C4-2B (cell line): ENCODE measurements at regions not wholly inside any gene's neighbourhood (a gene's known extent, or its start where the extent isn't known, plus 50 kb on each side); places are given as distances from the start of the nearest gene placed in this dataset.

Experiments used
- H3K27ac ChIP-seq: fragments of 450-650 bp; 2 replicates; pipeline ENCODE4 v1.5.1; 2017
- CTCF ChIP-seq: fragments of 450-650 bp; conservative IDR thresholded peaks from 2 replicates; pipeline ENCODE4 v1.5.1; 2017; ENCODE audit warnings: mild to moderate bottlenecking
- ZFX ChIP-seq: fragments of 450-650 bp; IDR thresholded peaks from 2 replicates; pipeline ENCODE4 v1.6.1; 2017

DNA sequence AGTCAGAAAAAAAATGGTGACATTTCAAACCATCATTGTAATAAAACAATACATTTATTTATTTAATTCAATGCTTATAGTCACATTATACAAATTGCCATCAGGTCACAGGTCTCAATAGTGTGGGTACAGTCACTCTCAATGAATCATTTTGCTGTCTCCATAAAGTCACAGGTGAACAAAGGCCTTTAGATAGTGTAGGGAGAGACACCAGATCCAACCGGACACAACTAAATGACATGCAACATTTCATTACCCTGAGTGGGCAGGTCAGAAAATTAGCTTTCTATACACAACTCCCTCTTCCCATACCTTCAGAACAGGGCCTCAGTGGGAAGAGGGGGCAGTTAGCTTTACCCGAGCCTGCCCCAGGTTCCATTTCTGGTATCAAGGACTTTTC is 63.2 kb downstream of the STYXL2 start:
- TF ChIP-seq ZFX (no peak), CTCF (no peak)
- no peak overlapping the region for H3K27ac ChIP-seq

DNA sequence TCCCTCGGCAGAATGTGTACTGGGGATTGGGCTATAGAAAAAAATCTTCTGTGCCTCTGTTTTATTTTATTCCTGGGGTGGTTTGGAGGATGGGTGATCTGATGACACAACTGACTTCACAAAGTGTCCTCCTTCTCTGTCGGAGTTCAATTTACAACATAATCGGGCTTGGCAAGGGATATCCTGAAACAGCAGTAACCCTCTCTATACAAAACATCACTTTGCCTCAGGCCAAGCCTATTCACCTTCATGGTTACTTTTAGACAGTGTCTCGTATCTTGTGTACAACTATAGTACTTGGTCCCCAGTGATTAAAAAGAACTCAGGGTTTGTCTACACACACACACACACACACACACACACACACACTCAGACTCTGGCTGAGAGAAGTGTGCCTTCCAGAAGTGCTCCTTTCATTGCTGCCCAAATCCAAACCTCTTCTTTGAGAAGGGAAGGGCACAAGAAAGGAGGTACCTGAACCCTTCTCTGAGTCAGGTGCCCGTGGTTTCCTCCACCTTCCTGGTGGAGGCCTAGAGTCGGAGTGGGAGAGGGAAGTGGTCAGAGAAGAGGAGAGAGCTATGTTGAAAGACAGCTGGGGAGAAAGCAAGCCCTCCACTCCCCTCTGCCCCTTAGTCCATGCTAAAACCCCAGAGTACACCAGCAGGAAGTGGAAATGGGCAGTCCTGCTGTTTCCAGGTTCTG is 62.4 kb upstream of the POU2F1 start:
- TF ChIP-seq CTCF: no peak
- H3K27ac ChIP-seq: no peak overlapping the region

DNA sequence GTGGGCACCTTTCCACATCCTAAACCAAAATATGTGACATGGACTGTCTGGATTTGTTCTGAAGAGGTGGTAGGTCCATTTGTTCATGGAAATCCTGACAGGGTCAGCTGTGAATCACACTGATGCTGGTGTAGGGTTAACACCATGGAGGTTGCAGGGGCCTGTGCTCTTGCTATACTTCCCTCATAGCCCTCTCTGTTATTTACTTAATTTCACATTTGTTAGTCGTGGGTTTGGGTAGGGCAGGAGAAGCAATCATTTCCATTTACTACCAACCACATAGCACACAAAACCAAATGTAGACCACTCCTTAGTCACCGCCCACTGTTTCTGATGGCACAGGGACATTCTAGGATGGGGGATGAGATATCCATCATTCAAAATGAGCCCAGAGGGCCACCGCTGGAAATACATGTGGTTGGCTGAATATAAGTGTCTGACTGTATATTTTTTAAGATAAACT is 61.8 kb upstream of the POU2F1 start:
- no peak overlapping the region for H3K27ac ChIP-seq
- TF ChIP-seq CTCF: no peak
- TF ChIP-seq ZFX: no peak

DNA sequence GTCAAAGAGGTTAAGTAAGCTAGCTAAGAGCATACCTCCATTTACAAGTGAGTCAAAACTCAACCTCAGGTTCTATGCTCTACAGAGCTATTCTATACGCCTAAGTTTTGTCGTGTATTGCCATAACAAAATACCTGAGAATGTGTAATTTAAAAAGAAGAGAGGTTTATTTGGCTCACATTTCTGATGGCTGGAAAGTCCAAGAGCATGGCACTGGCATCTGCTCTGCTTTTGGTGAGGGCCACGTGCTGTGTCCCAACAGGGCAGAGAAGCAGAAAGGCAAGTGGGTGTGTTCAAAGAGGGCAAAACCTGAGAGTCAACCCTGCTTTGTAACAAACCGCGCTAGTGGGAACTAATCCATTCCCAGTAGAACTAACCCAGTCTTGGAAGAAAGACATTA is 60.9 kb upstream of the POU2F1 start:
- TF ChIP-seq ZFX (no peak), CTCF (no peak)

GRCh38 chr1:167161242-167161641 is 59.4 kb upstream of the POU2F1 start:
- TF ChIP-seq CTCF: no peak
- no peak for TF ChIP-seq ZFX
- no peak overlapping the region for H3K27ac ChIP-seq

More for the DNA sequence above, 60.9 kb upstream of the POU2F1 start:
- no peak overlapping the region for H3K27ac ChIP-seq

GRCh38 chr1:167161762-167162161 is 58.9 kb upstream of the POU2F1 start:
- TF ChIP-seq CTCF (no peak), ZFX (no peak)
- H3K27ac ChIP-seq: peak overlapping the region; percentile 33

- no peak overlapping the region for H3K27ac ChIP-seq
These were observed 55.5 kb upstream of the POU2F1 start for GRCh38 chr1:167165219-167165618.

More at GRCh38 chr1:167165219-167165618, 55.5 kb upstream of the POU2F1 start:
- TF ChIP-seq ZFX: no peak
- TF ChIP-seq CTCF: no peak
